Caco-2 (cell line): ENCODE measurements at regions not wholly inside any gene's neighbourhood (a gene's known extent, or its start where the extent isn't known, plus 50 kb on each side); places are given as distances from the start of the nearest gene placed in this dataset.

Source experiments
- BruUV-seq: library from RNA; stranded (reverse); fragments of 400-500 nt; replicated peaks from 2 replicates; lab custom pipeline; 2021; lab: Mats Ljungman, UMichigan
- CTCF ChIA-PET: fragments of 300-600 bp; sonication (Branson Sonifier 250); formaldehyde crosslinking; loops from one replicate; lab custom pipeline; 2022; ENCODE audit warnings: antibody characterized with exemption; lab: Charles Lee
- POLR2A ChIA-PET: fragments of 300-600 bp; sonication (Branson Sonifier 250); formaldehyde crosslinking; loops from one replicate; lab custom pipeline; 2022; ENCODE audit warnings: antibody characterized with exemption; lab: Charles Lee
- DNase-seq, 2 experiments: peaks; one replicate each; pipeline versions ENCODE4 v3.0.0 to v3.0.0-alpha.2; 2020 to 2022
- H3K27me3 ChIP-seq: replicated peaks from 2 replicates; pipeline ENCODE4 v1.6.0; 2011; ENCODE audit warnings: low read length; ENCODE audit not compliant: control insufficient read depth, insufficient read depth
- H3K36me3 ChIP-seq: 2 replicates; pipeline ENCODE4 v1.5.1; 2011; ENCODE audit warnings: low read length; ENCODE audit not compliant: control insufficient read depth, insufficient read depth
- H3K4me1 ChIP-seq: fragments of 250-450 bp; sonication (Bioruptor Pico); 2 replicates; pipeline ENCODE4 v1.5.1; 2020; ENCODE audit warnings: mild to moderate bottlenecking
- H3K4me3 ChIP-seq: 2 replicates; pipeline ENCODE4 v1.5.1; 2011; ENCODE audit warnings: low read depth, mild to moderate bottlenecking, control low read depth, low read length
- H3K9me3 ChIP-seq: fragments of 250-450 bp; sonication (Bioruptor Pico); 2 replicates; pipeline ENCODE4 v1.5.1; 2020; ENCODE audit warnings: mild to moderate bottlenecking, moderate library complexity
- H3K27ac Mint-ChIP-seq: one replicate; pipeline ENCODE4 v1.8.0; 2022; ENCODE audit warnings: mixed read lengths; ENCODE audit not compliant: unreplicated experiment
- H3K27me3 Mint-ChIP-seq: one replicate; pipeline ENCODE4 v1.8.0; 2022; ENCODE audit warnings: mixed read lengths; ENCODE audit not compliant: insufficient read depth, unreplicated experiment
- H3K36me3 Mint-ChIP-seq: one replicate; pipeline ENCODE4 v1.8.0; 2022; ENCODE audit warnings: mild to moderate bottlenecking, mixed read lengths; ENCODE audit not compliant: insufficient read depth, unreplicated experiment
- H3K4me1 Mint-ChIP-seq: one replicate; pipeline ENCODE4 v1.8.0; 2022; ENCODE audit warnings: low read depth, mixed read lengths; ENCODE audit not compliant: unreplicated experiment
- H3K4me3 Mint-ChIP-seq: one replicate; pipeline ENCODE4 v1.8.0; 2022; ENCODE audit warnings: mild to moderate bottlenecking, moderate library complexity, mixed read lengths; ENCODE audit not compliant: unreplicated experiment
- H3K9me3 Mint-ChIP-seq: one replicate; pipeline ENCODE4 v1.8.0; 2022; ENCODE audit warnings: mixed read lengths; ENCODE audit not compliant: unreplicated experiment
- CTCF ChIP-seq, 2 experiments: fragments of 200-600 bp in 1 of 2; IDR thresholded peaks; 1 replicate in 1 of 2; 2 replicates in 1 of 2; pipeline versions ENCODE4 v1.5.1 to v1.8.0; 2011 to 2022; ENCODE audit warnings: antibody characterized with exemption in 1 of 2, control low read depth in 1 of 2, inconsistent platforms in 1 of 2, low read depth in 1 of 2, low read length in 1 of 2, mild to moderate bottlenecking in 1 of 2, moderate library complexity in 1 of 2; ENCODE audit not compliant: insufficient read depth in 1 of 2, severe bottlenecking in 1 of 2, unreplicated experiment in 1 of 2
- intact Hi-C: fragments of 100-400 bp; cut with micrococcal nuclease; formaldehyde crosslinking; loops from one replicate; pipeline ENCODE4 v1.10.0; 2022; ENCODE audit not compliant: unreplicated experiment

GRCh38 chrX:124280294-124280902 is 52.1 kb upstream of the TEX13D start:
- BruUV-seq: no TSS peak
- POLR2A ChIA-PET: no interaction called here

GRCh38 chrX:124282580-124282979 is 49.9 kb upstream of the TEX13D start:
- H3K9me3 Mint-ChIP-seq: no peaks in the 10 kb centered on the region
- Histone ChIP-seq H3K36me3 (no peaks in the 10 kb centered on the region), H3K9me3 (no peaks in the 10 kb centered on the region), H3K4me1 (no peaks in the 10 kb centered on the region), H3K27me3 (no peaks in the 10 kb centered on the region), H3K4me3 (no peak overlapping the region)
- H3K27me3 Mint-ChIP-seq: peaks cover 10% of the 10 kb centered on the region
- DNase-seq: no peak
- ChIA-PET POLR2A (no interaction called here), CTCF (no interaction called here)
- intact Hi-C loops: no loop called here
- no peak for TF ChIP-seq CTCF (IDR thresholded peaks at IDR 0.05; ENCODE audit: insufficient read depth in 1 of 2, low read depth in 1 of 2, low read length in 1 of 2, severe bottlenecking in 1 of 2, unreplicated experiment in 1 of 2)
- no peaks in the 10 kb centered on the region for H3K4me1 Mint-ChIP-seq
- no TSS peak for BruUV-seq
- H3K27ac Mint-ChIP-seq: no peak overlapping the region
- no peaks in the 10 kb centered on the region for H3K36me3 Mint-ChIP-seq
- H3K4me3 Mint-ChIP-seq: no peak overlapping the region

More at GRCh38 chrX:124280294-124280902, 52.1 kb upstream of the TEX13D start:
- H3K36me3 ChIP-seq: no peaks in the 10 kb centered on the region
- H3K27me3 ChIP-seq: no peaks in the 10 kb centered on the region
- H3K4me3 ChIP-seq: no peak overlapping the region
- H3K4me3 Mint-ChIP-seq: no peak overlapping the region
- CTCF ChIA-PET: no interaction called here
- H3K4me1 Mint-ChIP-seq: no peaks in the 10 kb centered on the region
- H3K27me3 Mint-ChIP-seq: peaks cover 4% of the 10 kb centered on the region
- intact Hi-C loops: no loop called here
- H3K9me3 Mint-ChIP-seq: no peaks in the 10 kb centered on the region
- no peak for DNase-seq
- no peaks in the 10 kb centered on the region for H3K36me3 Mint-ChIP-seq
- H3K27ac Mint-ChIP-seq: no peak overlapping the region
- no peaks in the 10 kb centered on the region for H3K9me3 ChIP-seq
- TF ChIP-seq CTCF (IDR thresholded peaks at IDR 0.05; ENCODE audit: insufficient read depth in 1 of 2, low read depth in 1 of 2, low read length in 1 of 2, severe bottlenecking in 1 of 2, unreplicated experiment in 1 of 2): no peak
- no peaks in the 10 kb centered on the region for H3K4me1 ChIP-seq
